ENCODE measurements at regions not wholly inside any gene's neighbourhood (a gene's known extent, or its start where the extent isn't known, plus 50 kb on each side); places are given as distances from the start of the nearest gene placed in this dataset.
"Not testable (repeated sequence)": the region's sequence is repeated elsewhere in the genome, so short reads cannot be mapped to it uniquely, and the experiment has no call there.

DNA sequence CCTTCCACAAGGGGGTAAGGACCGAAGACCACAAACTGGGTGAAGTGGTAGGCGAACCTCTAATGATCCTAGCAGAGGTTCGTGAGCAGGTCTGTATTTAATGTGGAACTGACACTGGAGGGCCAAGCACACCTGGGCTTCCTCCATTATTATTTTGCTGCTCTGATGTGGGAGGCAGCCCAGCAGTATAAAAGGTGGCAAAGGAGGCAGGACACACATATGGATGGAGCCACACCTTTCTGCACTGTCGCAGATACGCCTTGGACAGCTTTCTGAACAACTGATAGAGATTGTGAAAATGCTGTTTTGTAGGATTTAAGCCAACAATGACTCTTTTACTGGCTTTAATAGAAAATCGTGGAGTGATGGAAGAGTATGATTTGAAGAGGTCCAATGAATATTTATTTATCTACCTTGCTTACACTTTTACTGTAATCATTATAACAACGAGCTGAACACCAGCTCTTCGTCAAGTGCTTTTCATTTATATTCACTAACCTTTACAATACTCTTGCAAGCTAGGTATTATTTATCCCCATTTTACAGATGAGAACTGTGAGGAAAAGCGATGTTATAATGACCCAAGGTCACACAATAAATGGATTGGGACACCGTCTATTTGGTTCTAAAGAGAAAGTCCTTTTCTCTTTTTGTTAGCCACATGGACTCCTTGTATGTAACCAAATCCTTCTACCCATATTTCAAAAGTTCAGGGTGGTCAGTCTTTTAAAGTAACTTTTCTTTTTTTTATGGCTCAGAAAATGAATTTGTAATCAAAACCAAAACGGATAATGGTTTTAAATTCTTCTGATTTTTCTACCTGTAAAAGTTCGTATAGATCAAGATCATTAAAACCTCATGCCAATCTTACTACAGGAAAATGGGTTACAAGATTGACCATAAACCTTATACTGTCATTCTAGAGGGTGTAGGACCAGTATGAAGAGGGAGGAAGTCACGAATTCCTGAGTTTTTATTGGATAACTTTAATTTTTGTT is 116.9 kb downstream of the UTRN start:
- H3K4me3 ChIP-seq (ENCODE audit: low read depth in 1 of 2, low read length in 2 of 2), result no peak overlapping the region
- H3K9ac ChIP-seq (ENCODE audit: low read length), result no peak overlapping the region
- H3K27me3 ChIP-seq (ENCODE audit: control insufficient read depth in 1 of 2, insufficient read depth in 2 of 2, low read length in 2 of 2), result no peaks in the 10 kb centered on the region
- no peaks in the 10 kb centered on the region for H3K36me3 ChIP-seq (ENCODE audit: insufficient read depth, low read length)
- no peaks in the 10 kb centered on the region for H3K4me1 ChIP-seq (ENCODE audit: insufficient read depth, low read length)
- H3K27ac ChIP-seq (ENCODE audit: low read depth, low read length), result no peak overlapping the region
- no peaks in the 10 kb centered on the region for H3K9me3 ChIP-seq (ENCODE audit: low read length)

DNA sequence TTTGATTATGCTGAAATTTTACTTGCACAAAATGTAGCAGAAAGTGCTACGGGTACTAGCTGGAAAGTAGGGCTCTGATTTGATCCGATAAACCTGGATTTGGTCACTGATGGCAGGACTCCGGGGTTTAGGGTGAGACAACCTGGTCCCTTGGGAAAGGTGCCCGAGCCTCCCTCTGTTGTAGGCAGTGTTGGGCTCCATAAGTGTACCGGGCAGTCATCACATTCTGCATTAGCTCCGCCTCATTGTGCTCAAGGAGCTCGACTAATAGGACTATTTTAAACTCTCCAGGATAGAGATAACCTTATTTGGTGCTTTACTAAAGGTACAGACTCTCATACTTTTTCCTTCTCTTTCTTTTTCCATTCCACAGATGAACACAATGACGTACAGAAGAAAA is 117.6 kb downstream of the UTRN start:
- Histone ChIP-seq H3K36me3 (ENCODE audit: insufficient read depth, low read length) (no peaks in the 10 kb centered on the region), H3K9me3 (ENCODE audit: low read length) (no peaks in the 10 kb centered on the region), H3K4me3 (ENCODE audit: low read depth in 1 of 2, low read length in 2 of 2) (no peak overlapping the region), H3K27ac (ENCODE audit: low read depth, low read length) (no peak overlapping the region), H3K27me3 (ENCODE audit: control insufficient read depth in 1 of 2, insufficient read depth in 2 of 2, low read length in 2 of 2) (no peaks in the 10 kb centered on the region), H3K4me1 (ENCODE audit: insufficient read depth, low read length) (no peaks in the 10 kb centered on the region), H3K9ac (ENCODE audit: low read length) (no peak overlapping the region)

DNA sequence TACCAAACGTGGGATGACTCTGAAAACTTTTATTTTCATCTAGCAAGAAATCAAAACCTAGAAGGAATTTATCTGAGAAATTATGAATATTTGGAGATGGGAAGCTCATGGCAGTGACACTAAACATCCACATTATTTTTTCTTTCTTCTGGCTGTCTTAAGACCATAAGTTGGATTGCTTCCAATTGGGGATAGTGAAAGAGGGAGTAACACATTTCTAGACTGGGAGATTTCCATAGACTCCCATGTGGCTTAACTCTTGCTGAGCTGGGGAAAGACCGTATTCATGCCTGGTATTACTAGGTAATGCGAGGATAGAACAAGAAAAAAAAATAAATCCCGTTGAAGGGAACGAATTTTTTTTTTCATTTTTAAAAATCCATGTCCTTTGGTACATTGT is 120.0 kb downstream of the UTRN start:
- no peaks in the 10 kb centered on the region for H3K4me1 ChIP-seq (ENCODE audit: insufficient read depth, low read length)

DNA sequence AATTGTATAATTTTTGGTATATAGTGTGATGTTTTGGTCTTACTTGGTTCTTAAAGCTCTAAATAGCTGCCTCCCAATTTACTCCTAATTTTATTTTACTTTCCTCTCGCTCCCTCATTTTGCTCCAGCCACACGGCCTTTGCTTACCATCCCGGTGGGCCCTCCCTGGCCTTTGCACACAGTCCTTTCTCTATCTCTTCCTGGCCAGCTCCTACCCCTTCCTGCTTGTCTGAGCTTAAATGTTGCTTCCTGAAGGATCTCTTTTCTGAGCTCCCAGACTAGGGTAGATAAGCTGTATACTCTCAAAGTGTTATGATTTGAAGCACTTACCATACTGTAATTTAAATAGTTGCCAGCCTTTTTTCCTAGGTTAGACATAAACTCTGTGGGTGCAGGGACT is 121.7 kb downstream of the UTRN start:
- H3K36me3 ChIP-seq (ENCODE audit: insufficient read depth, low read length), result no peaks in the 10 kb centered on the region
- H3K4me1 ChIP-seq (ENCODE audit: insufficient read depth, low read length), result no peaks in the 10 kb centered on the region
- no peak overlapping the region for H3K27ac ChIP-seq (ENCODE audit: low read depth, low read length)
- no peaks in the 10 kb centered on the region for H3K9me3 ChIP-seq (ENCODE audit: low read length)
- no peaks in the 10 kb centered on the region for H3K27me3 ChIP-seq (ENCODE audit: control insufficient read depth in 1 of 2, insufficient read depth in 2 of 2, low read length in 2 of 2)
- H3K9ac ChIP-seq (ENCODE audit: low read length), result no peak overlapping the region
- no peak overlapping the region for H3K4me3 ChIP-seq (ENCODE audit: low read depth in 1 of 2, low read length in 2 of 2)

More for the DNA sequence above, 120.0 kb downstream of the UTRN start:
- Histone ChIP-seq H3K9me3 (ENCODE audit: low read length) (no peaks in the 10 kb centered on the region), H3K27me3 (ENCODE audit: control insufficient read depth in 1 of 2, insufficient read depth in 2 of 2, low read length in 2 of 2) (no peaks in the 10 kb centered on the region), H3K4me3 (ENCODE audit: low read depth in 1 of 2, low read length in 2 of 2) (no peak overlapping the region), H3K36me3 (ENCODE audit: insufficient read depth, low read length) (no peaks in the 10 kb centered on the region), H3K27ac (ENCODE audit: low read depth, low read length) (no peak overlapping the region), H3K9ac (ENCODE audit: low read length) (no peak overlapping the region)

DNA sequence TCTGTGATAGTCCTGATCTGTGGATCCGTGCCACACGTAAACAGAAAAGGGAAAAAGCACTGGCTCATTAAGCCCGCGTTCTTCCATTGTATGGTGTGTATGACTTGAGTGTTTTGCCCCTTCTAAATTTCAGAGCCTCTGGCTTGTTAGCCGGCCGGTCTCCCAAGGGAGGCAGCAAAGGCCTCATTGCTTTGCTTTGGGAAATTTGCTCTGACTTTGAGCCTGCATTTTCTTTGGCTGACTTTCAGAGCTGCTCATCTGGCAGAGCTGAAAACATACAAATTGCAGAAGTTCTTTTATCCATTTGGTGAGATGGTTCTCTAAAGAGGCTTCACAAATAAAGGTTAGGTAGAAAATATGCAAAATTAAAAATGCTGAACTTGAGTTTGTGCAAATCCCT is 123.0 kb downstream of the UTRN start:
- no peaks in the 10 kb centered on the region for H3K36me3 ChIP-seq (ENCODE audit: insufficient read depth, low read length)
- H3K9ac ChIP-seq (ENCODE audit: low read length), result no peak overlapping the region
- no peaks in the 10 kb centered on the region for H3K27me3 ChIP-seq (ENCODE audit: control insufficient read depth in 1 of 2, insufficient read depth in 2 of 2, low read length in 2 of 2)
- H3K27ac ChIP-seq (ENCODE audit: low read depth, low read length), result no peak overlapping the region
- no peaks in the 10 kb centered on the region for H3K4me1 ChIP-seq (ENCODE audit: insufficient read depth, low read length)
- no peaks in the 10 kb centered on the region for H3K9me3 ChIP-seq (ENCODE audit: low read length)
- no peak overlapping the region for H3K4me3 ChIP-seq (ENCODE audit: low read depth in 1 of 2, low read length in 2 of 2)

DNA sequence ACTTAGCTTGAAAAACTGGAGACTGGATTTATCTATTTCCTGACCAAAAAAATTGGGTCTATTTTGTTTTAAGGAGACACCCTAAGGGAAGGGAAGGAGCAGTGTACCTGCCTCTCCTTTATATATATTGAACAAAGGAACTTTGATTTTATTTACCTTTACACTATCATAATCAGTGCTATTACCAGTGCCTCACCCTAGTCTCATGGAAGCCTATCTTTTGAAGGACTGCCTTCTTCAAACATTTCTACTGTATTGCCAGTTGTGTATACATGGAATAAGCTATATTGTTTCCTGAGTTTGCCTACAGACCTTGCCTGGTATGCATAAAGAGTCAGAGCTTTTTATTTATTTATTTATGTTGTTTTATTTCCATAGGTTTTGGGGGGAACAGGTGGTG is 124.9 kb downstream of the UTRN start:
- Histone ChIP-seq H3K9ac (ENCODE audit: low read length) (no peak overlapping the region), H3K36me3 (ENCODE audit: insufficient read depth, low read length) (no peaks in the 10 kb centered on the region), H3K4me1 (ENCODE audit: insufficient read depth, low read length) (no peaks in the 10 kb centered on the region), H3K9me3 (ENCODE audit: low read length) (no peaks in the 10 kb centered on the region), H3K4me3 (ENCODE audit: low read depth in 1 of 2, low read length in 2 of 2) (no peak overlapping the region), H3K27me3 (ENCODE audit: control insufficient read depth in 1 of 2, insufficient read depth in 2 of 2, low read length in 2 of 2) (no peaks in the 10 kb centered on the region), H3K27ac (ENCODE audit: low read depth, low read length) (no peak overlapping the region)

DNA sequence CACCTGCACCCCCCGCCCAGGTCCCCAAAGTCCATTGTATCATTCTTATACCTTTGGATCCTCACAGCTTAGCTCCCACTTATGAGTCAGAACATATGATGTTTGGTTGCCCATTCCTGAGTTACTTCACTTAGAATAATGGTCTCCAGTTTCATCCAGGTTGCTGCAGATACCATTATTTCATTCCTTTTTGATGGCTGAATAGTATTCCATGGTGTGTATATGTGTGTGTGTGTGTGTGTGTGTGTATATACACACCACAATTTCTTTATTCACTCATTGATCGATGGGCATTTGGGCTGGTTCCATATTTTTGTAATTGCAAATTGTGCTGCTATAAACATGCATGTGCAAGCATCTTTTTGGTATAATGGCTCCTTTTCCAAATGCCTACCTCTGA is 125.4 kb downstream of the UTRN start:
- H3K4me1 ChIP-seq (ENCODE audit: insufficient read depth, low read length); H3K36me3 ChIP-seq (ENCODE audit: insufficient read depth, low read length); H3K27me3 ChIP-seq (ENCODE audit: control insufficient read depth in 1 of 2, insufficient read depth in 2 of 2, low read length in 2 of 2); H3K9ac ChIP-seq (ENCODE audit: low read length); H3K9me3 ChIP-seq (ENCODE audit: low read length); H3K4me3 ChIP-seq (ENCODE audit: low read depth in 1 of 2, low read length in 2 of 2); H3K27ac ChIP-seq (ENCODE audit: low read depth, low read length): not testable (repeated sequence)

DNA sequence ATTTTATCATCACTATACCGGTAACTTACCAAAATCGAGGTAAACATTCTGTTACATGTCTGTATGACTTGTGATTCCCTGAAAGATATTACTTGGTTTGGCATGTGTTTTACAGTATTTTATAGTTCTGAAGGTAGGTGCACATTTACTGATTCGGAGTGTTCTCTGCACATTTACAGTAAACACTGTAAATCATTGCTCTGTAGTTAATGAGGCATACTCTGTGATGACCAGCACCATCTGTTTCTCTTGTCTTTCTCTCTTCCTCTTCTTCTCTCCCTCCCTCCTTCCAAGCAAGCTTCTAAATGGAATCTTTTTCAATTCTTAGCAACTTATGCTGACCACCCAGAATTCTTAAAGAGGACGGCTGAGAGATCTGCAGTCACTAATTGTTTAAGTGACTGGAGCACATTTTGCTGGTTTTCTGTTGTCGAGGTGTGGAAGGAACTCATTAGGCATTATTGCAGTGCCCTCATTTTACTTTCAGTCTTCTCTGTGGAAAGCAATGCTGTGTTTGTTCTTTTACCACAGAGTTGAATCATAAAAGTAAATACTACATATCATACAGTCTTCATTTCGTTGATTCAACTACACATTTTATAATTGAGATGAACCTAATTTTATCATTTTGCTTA is 126.5 kb downstream of the UTRN start:
- Histone ChIP-seq H3K9ac (ENCODE audit: low read length) (no peak overlapping the region), H3K9me3 (ENCODE audit: low read length) (no peaks in the 10 kb centered on the region), H3K4me3 (ENCODE audit: low read depth in 1 of 2, low read length in 2 of 2) (no peak overlapping the region), H3K36me3 (ENCODE audit: insufficient read depth, low read length) (no peaks in the 10 kb centered on the region), H3K27me3 (ENCODE audit: control insufficient read depth in 1 of 2, insufficient read depth in 2 of 2, low read length in 2 of 2) (no peaks in the 10 kb centered on the region), H3K4me1 (ENCODE audit: insufficient read depth, low read length) (no peaks in the 10 kb centered on the region), H3K27ac (ENCODE audit: low read depth, low read length) (no peak overlapping the region)

DNA sequence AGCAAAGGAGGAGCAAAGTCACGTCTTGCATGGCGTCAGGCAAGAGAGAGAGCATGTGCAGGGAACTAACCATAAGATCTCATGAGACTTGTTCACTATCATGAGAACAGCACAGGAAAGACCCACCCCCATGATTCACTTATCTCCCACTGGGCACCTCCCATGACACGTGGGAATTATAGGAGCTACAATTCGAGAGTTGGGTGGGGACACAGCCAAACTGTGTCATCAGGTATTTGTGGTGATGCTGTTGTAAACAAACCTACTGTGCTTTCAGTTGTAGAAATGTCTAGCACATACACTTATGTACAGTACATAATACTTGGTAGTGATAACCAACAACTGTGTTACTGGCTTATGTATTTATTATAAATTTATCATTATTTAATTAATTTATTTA is 128.3 kb downstream of the UTRN start:
- no peak overlapping the region for H3K9ac ChIP-seq (ENCODE audit: low read length)
- no peak overlapping the region for H3K4me3 ChIP-seq (ENCODE audit: low read depth in 1 of 2, low read length in 2 of 2)
- H3K4me1 ChIP-seq (ENCODE audit: insufficient read depth, low read length), result no peaks in the 10 kb centered on the region
- H3K9me3 ChIP-seq (ENCODE audit: low read length), result no peaks in the 10 kb centered on the region
- no peaks in the 10 kb centered on the region for H3K36me3 ChIP-seq (ENCODE audit: insufficient read depth, low read length)
- no peaks in the 10 kb centered on the region for H3K27me3 ChIP-seq (ENCODE audit: control insufficient read depth in 1 of 2, insufficient read depth in 2 of 2, low read length in 2 of 2)
- no peak overlapping the region for H3K27ac ChIP-seq (ENCODE audit: low read depth, low read length)

DNA sequence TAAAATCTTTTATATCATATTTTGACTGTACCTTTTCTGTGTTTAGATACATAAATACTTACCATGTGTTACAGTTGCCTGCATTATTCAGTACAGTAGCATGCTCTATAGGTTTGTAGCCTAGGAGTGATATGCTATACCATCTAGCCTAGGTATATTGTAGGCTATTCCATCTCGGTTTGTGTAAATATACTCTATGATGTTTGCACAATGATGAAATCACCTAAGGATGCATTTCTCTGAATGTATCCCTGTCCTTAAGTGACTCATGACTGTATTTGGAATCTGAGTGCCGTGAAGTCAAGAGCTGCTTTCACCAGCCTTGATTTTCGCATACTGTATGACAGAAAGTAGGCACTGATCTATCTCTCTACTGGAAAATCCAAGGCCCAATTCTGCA is 129.9 kb downstream of the UTRN start:
- H3K9me3 ChIP-seq (ENCODE audit: low read length), result no peaks in the 10 kb centered on the region
- H3K36me3 ChIP-seq (ENCODE audit: insufficient read depth, low read length), result no peaks in the 10 kb centered on the region
- H3K4me3 ChIP-seq (ENCODE audit: low read depth in 1 of 2, low read length in 2 of 2), result no peak overlapping the region
- H3K9ac ChIP-seq (ENCODE audit: low read length), result no peak overlapping the region
- H3K27ac ChIP-seq (ENCODE audit: low read depth, low read length), result no peak overlapping the region
- no peaks in the 10 kb centered on the region for H3K27me3 ChIP-seq (ENCODE audit: control insufficient read depth in 1 of 2, insufficient read depth in 2 of 2, low read length in 2 of 2)
- no peaks in the 10 kb centered on the region for H3K4me1 ChIP-seq (ENCODE audit: insufficient read depth, low read length)

DNA sequence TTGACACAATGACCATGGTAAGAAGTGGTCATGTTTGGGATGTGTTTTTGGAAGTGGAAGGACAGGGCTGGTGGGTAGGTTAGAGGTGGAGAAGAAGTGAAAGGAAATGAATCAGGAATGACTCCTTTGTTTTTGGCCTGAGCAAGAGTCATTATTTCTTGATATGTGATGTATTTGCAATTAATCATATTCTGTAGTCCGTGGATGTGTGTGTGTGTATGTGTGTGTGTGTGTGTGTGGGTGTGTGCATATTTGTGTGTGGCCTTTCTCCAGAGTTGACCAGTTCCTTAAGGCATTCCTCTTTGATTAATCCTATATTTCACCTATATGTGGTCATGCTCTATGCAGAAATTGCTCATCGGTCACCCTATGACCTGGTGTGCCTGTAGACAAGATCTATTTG is 130.7 kb downstream of the UTRN start:
- H3K4me1 ChIP-seq (ENCODE audit: insufficient read depth, low read length), result no peaks in the 10 kb centered on the region
- no peak overlapping the region for H3K9ac ChIP-seq (ENCODE audit: low read length)
- no peaks in the 10 kb centered on the region for H3K27me3 ChIP-seq (ENCODE audit: control insufficient read depth in 1 of 2, insufficient read depth in 2 of 2, low read length in 2 of 2)
- H3K4me3 ChIP-seq (ENCODE audit: low read depth in 1 of 2, low read length in 2 of 2), result no peak overlapping the region
- H3K36me3 ChIP-seq (ENCODE audit: insufficient read depth, low read length), result no peaks in the 10 kb centered on the region
- H3K27ac ChIP-seq (ENCODE audit: low read depth, low read length), result no peak overlapping the region
- no peaks in the 10 kb centered on the region for H3K9me3 ChIP-seq (ENCODE audit: low read length)

DNA sequence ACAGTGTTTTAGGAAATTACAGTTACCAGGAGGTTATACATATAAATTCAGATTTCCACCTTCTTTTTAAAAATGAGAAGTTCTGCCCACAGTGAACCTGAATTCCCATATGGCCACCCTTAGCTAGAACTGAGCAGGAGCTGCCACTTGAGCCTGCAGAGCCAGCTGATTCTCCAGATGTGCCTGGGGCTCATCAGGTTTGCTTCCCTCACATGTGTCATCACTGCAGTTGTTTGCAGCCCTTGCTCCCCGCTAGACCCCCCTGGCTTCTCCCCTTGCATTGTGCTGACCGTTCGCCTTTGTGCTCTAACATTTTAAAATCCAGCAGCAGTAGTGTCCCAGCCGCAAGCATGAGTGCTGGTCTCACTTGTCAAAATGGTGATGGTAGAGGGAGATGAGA is 131.1 kb downstream of the UTRN start:
- Histone ChIP-seq H3K4me3 (ENCODE audit: low read depth in 1 of 2, low read length in 2 of 2) (no peak overlapping the region), H3K27me3 (ENCODE audit: control insufficient read depth in 1 of 2, insufficient read depth in 2 of 2, low read length in 2 of 2) (no peaks in the 10 kb centered on the region), H3K36me3 (ENCODE audit: insufficient read depth, low read length) (no peaks in the 10 kb centered on the region)

More for the DNA sequence above, 131.1 kb downstream of the UTRN start:
- Histone ChIP-seq H3K27ac (ENCODE audit: low read depth, low read length) (no peak overlapping the region), H3K9me3 (ENCODE audit: low read length) (no peaks in the 10 kb centered on the region), H3K4me1 (ENCODE audit: insufficient read depth, low read length) (no peaks in the 10 kb centered on the region), H3K9ac (ENCODE audit: low read length) (no peak overlapping the region)
